Mucosa of descending colon (tissue), 3 donors: ENCODE measurements at regions not wholly inside any gene's neighbourhood (a gene's known extent, or its start where the extent isn't known, plus 50 kb on each side); places are given as distances from the start of the nearest gene placed in this dataset.

ENCODE experiments used
- ATAC-seq: fragments of 200-7000 bp; cut with Tn5 transposase; one replicate; pipeline ENCODE4 v1.9.1; 2020; ENCODE audit warnings: mild to moderate bottlenecking, moderate library complexity
- DNase-seq, 3 donors: peaks; one replicate each; pipeline ENCODE4 v3.0.0-alpha.2; 2020
- H3K36me3 ChIP-seq: fragments of 200-600 bp; one replicate; pipeline ENCODE4 v1.8.0; 2021; ENCODE audit warnings: low read depth, mild to moderate bottlenecking
- H3K4me1 ChIP-seq: fragments of 200-600 bp; one replicate; pipeline ENCODE4 v1.8.0; 2021; ENCODE audit warnings: low read depth, mild to moderate bottlenecking
- H3K4me3 ChIP-seq: fragments of 200-600 bp; one replicate; pipeline ENCODE4 v1.8.0; 2021; ENCODE audit warnings: mild to moderate bottlenecking
- H3K9me3 ChIP-seq: fragments of 200-600 bp; one replicate; pipeline ENCODE4 v1.8.0; 2021; ENCODE audit warnings: mild to moderate bottlenecking
- intact Hi-C, 2 donors: fragments of 100-400 bp; cut with DNase I in 1 of 2; cut with micrococcal nuclease in 1 of 2; formaldehyde crosslinking; loops; one replicate each; pipeline versions ENCODE4 v1.11.0 to v1.11.1; 2022; cut with DNase I, micrococcal nuclease
- TF ChIP-seq, protein P1 (sequence below): fragments of 200-600 bp; IDR thresholded peaks from one replicate; pipeline ENCODE4 v1.8.0; 2022; ENCODE audit warnings: antibody characterized with exemption, mild to moderate bottlenecking
- donor health status: DM: no; HTN: no; CAD: no; lungs with moderate emphysema.
- donor health status: DM: no; HTN: no; CAD: no.
- donor health status: DM: no; HTN: yes; CAD: no.

DNA sequence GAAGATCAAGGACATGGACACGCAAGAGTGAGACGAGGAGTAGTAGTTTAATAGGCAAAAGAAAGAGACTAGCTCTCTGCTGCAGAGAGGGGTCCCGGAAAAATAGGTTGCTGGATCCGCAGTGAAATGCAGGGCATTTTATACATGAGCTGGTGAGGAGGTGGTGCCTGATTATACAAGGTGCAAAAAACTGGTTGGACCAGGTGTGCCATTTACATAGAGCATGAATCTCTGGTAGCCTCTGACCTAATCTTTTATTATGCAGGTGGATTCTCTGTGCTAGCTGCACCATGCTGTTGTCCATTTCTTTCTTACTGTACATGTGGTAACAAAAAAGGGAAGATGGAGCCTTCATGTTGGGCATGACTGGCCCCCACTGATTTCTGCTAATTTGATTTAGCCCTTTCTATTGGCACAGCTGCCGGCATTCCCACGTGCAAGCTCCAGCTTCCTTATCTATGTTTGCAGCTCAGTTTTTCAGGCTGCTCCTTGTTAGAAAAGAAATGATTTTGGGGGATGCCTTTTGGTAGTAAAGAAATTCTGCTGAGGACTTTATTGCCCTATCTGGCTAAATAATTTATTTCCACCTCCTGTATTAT lies 548.1 kb downstream of the BRINP3 start:
- intact Hi-C loops = no loop called here
- ATAC-seq (no peak), DNase-seq (no peak)
- H3K4me1 ChIP-seq = no peaks in the 10 kb centered on the region
- TF ChIP-seq, protein P1, sequence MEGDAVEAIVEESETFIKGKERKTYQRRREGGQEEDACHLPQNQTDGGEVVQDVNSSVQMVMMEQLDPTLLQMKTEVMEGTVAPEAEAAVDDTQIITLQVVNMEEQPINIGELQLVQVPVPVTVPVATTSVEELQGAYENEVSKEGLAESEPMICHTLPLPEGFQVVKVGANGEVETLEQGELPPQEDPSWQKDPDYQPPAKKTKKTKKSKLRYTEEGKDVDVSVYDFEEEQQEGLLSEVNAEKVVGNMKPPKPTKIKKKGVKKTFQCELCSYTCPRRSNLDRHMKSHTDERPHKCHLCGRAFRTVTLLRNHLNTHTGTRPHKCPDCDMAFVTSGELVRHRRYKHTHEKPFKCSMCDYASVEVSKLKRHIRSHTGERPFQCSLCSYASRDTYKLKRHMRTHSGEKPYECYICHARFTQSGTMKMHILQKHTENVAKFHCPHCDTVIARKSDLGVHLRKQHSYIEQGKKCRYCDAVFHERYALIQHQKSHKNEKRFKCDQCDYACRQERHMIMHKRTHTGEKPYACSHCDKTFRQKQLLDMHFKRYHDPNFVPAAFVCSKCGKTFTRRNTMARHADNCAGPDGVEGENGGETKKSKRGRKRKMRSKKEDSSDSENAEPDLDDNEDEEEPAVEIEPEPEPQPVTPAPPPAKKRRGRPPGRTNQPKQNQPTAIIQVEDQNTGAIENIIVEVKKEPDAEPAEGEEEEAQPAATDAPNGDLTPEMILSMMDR = no peak
- H3K9me3 ChIP-seq = peaks cover 9% of the 10 kb centered on the region
- H3K4me3 ChIP-seq = no peak overlapping the region
- H3K36me3 ChIP-seq = no peaks in the 10 kb centered on the region

DNA sequence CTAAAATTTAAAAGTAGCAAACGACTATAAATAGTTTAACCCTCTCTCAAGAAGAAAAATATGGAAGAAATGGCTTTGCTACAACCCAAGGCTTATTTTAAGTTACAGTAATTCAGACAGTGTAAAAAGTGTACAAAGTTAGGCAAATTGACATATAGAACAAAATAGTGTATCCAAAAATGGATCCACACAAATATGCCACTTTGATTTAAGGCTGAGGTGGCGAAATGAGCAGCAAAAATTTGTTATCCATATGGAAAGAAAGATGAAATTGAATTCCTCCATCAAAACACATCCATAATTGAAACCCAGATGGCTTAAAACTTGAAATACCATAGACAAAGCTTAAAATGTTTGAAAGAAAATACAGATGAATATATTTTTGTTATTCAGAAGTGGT lies 540.8 kb downstream of the BRINP3 start:
- Histone ChIP-seq H3K4me3 (no peak overlapping the region), H3K9me3 (no peaks in the 10 kb centered on the region), H3K36me3 (no peaks in the 10 kb centered on the region), H3K4me1 (no peaks in the 10 kb centered on the region)
- ATAC-seq = no peak
- DNase-seq = no peak
- intact Hi-C loops = no loop called here
- TF ChIP-seq, protein P1 = no peak

DNA sequence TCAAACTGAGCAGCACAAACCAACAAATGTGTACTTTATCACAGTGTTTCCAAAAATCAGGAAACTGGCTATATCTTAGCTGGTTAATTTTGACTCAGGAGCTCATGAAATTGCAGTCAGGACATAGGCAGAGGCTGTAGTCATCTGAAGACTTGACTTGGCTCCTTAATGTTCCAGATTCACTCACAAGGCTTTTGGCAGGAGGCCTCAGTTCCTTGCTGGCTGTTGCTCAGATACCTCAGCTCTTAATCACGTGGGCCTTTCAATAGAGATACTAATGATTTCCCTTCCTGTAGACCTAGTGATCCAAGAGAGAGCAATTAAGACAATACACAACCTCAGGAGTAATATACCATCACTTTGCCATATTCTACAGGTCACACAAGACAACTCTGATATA lies 537.7 kb downstream of the BRINP3 start:
- no peak for ATAC-seq
- H3K9me3 ChIP-seq = no peaks in the 10 kb centered on the region
- no peaks in the 10 kb centered on the region for H3K36me3 ChIP-seq
- DNase-seq = no peak
- no peaks in the 10 kb centered on the region for H3K4me1 ChIP-seq
- intact Hi-C loops = no loop called here
- H3K4me3 ChIP-seq = no peak overlapping the region
- TF ChIP-seq, protein P1 = no peak

DNA sequence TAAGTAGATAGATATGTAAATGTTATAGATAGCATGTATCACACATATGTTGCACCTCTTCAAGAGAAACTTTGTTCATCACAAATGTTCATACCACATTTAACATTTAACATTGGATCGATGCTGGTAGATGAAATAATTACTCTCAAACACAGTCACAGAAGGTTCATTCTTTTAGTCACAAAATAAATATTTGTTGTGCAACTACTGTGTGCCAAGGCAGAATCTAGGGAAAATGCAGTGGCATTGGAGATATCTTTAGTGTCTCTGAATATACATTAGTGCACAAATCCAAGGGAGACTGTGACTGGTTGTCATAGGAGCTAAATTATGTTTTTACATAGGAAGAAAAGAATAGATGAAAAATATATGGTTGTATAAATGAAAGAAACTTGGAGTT lies 535.7 kb downstream of the BRINP3 start:
- TF ChIP-seq, protein P1 = no peak
- Histone ChIP-seq H3K36me3 (no peaks in the 10 kb centered on the region), H3K9me3 (no peaks in the 10 kb centered on the region), H3K4me3 (no peak overlapping the region), H3K4me1 (no peaks in the 10 kb centered on the region)
- ATAC-seq (no peak), DNase-seq (no peak)
- intact Hi-C loops = no loop called here

DNA sequence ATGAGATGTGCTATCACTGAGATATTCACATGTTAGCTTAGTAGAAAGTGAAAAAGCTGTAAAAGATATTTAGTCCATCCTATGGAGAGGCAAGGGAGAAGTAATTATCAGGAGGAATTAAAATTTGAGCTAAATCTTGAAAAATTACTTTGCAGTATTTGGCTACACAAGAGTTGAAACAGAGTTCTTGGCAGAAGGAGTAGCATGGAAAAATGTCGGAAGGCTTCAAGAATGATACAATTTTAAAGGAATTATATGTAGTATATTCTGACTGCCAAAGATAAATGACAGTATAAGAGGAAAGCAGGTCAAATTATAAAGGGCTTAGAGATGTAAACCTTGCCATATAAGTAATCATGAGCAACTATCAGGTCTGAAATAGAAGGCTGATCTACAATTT lies 518.9 kb downstream of the BRINP3 start:
- no peak for DNase-seq
- TF ChIP-seq, protein P1 = no peak
- intact Hi-C loops = no loop called here
- Histone ChIP-seq H3K4me3 (no peak overlapping the region), H3K36me3 (no peaks in the 10 kb centered on the region), H3K4me1 (no peaks in the 10 kb centered on the region), H3K9me3 (no peaks in the 10 kb centered on the region)
- ATAC-seq = no peak

DNA sequence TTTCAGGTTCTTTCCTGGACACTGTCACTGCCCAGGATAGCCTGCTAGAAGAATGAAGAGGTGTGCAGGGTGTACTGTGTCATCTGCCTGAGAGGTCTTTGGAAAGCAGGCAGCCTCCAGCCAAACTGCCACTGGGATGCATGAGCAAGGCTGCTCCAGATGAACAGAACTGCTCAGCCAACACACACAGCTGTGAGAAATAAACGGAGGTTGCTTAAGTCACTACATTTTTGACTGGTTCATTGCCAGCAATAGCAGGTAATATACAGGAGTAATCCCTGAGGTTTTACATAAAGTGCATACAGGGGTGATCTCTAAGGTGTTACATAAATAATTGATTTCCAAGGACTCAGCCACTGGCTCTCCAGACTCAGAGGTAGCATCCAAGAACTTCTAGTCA lies 516.9 kb downstream of the BRINP3 start:
- Histone ChIP-seq H3K4me3 (no peak overlapping the region), H3K4me1 (no peaks in the 10 kb centered on the region), H3K36me3 (no peaks in the 10 kb centered on the region), H3K9me3 (no peaks in the 10 kb centered on the region)
- DNase-seq (no peak), ATAC-seq (no peak)
- intact Hi-C loops = no loop called here
- TF ChIP-seq, protein P1 = no peak
